ENCODE measurements at regions not wholly inside any gene's neighbourhood (a gene's known extent, or its start where the extent isn't known, plus 50 kb on each side); places are given as distances from the start of the nearest gene placed in this dataset.

DNA sequence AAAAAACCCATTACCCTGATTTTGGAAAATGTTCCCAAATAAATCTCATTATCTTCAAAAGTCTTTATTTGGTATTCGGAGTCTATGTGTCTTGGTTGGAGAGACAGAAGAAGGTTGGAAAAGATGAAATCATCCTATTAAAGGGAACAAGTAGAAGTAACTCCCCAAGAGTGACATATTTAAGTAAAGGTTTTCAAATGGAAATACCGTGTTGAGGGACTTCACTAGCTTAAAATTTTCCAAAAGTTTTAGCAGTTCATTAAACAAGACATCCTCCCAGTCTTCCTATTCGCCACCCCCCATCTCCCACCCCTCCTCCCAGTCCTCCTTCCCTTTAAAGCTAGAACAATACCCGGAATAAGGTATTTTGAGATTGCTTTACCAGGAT is 62.7 kb upstream of the CCDC160 start:
- Histone ChIP-seq H3K36me3 (ENCODE audit: insufficient read depth, low read length) (peaks cover 28% of the 10 kb centered on the region), H3K9ac (ENCODE audit: low read depth, low read length) (peak overlapping the region; percentile 100; the same call in 1 of the 2 replicates), H3K9me3 (ENCODE audit: insufficient read depth, low read depth, low read length) (no peaks in the 10 kb centered on the region), H3K27ac (ENCODE audit: low read depth, low read length) (peak overlapping the region; percentile 100), H3K4me1 (ENCODE audit: insufficient read depth, low read length) (peaks cover 51% of the 10 kb centered on the region), H3K27me3 (ENCODE audit: insufficient read depth, low read length) (no peaks in the 10 kb centered on the region), H3K4me3 (ENCODE audit: low read length) (peak overlapping the region; percentile 98)
- 0% methylated on average over 1 of the region's 4 CpGs for WGBS

DNA sequence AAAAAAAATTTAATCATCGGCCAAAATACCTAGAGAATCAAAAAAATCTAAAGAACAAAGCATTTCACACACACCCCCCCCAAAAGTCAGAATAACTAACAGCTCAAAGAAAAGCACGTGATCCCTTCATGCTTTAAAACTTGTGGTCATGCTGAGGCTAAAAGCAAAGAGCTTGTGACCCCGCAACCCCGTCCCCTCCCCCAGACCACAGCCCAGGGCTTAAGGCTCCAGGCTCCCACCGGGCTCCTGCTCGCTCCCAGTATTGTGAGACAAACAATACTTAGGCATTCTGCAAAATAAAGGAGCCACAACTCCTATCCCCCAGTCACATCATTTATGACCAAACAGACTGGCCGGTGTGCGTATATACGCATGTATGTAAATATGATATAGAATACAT is 62.1 kb upstream of the CCDC160 start:
- peak overlapping the region; percentile 100 for H3K27ac ChIP-seq (ENCODE audit: low read depth, low read length)
- peaks cover 57% of the 10 kb centered on the region for H3K4me1 ChIP-seq (ENCODE audit: insufficient read depth, low read length)
- no peaks in the 10 kb centered on the region for H3K9me3 ChIP-seq (ENCODE audit: insufficient read depth, low read depth, low read length)
- peak overlapping the region; percentile 98 for H3K4me3 ChIP-seq (ENCODE audit: low read length)
- peaks cover 22% of the 10 kb centered on the region for H3K36me3 ChIP-seq (ENCODE audit: insufficient read depth, low read length)
- H3K27me3 ChIP-seq (ENCODE audit: insufficient read depth, low read length) = no peaks in the 10 kb centered on the region
- peak overlapping the region; percentile 100 for H3K9ac ChIP-seq (ENCODE audit: low read depth, low read length)
- 0% methylated on average over 6 of the region's 9 CpGs for WGBS

DNA sequence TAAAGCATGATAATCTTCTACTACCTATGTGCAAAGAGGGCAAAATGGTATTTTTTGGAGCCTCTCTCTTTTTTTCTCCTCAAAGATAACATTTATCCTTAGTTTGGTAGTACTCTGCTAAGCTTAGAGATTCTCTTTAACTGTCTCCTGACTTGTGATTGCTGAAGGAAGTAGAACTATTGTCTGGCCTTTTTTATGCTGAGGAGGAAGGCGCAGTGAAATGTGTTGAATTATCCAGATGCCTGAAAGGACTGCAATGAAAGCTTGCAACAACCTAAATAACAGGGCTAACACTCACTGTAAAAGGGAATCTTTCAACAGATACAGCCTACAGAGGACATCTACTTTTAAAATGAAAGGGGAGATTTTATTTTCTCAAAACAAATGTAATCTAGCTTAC is 59.5 kb upstream of the CCDC160 start:
- H3K4me3 ChIP-seq (ENCODE audit: low read length) = peak overlapping the region; percentile 22
- H3K4me1 ChIP-seq (ENCODE audit: insufficient read depth, low read length) = peaks cover 70% of the 10 kb centered on the region
- H3K9ac ChIP-seq (ENCODE audit: low read depth, low read length) = no peak overlapping the region; the same call in 1 of the 2 replicates
- WGBS = 20% methylated on average over 1 of the region's 1 CpG
- no peaks in the 10 kb centered on the region for H3K9me3 ChIP-seq (ENCODE audit: insufficient read depth, low read depth, low read length)
- peaks cover 4% of the 10 kb centered on the region; the same call in 1 of the 2 replicates for H3K36me3 ChIP-seq (ENCODE audit: insufficient read depth, low read length)
- H3K27me3 ChIP-seq (ENCODE audit: insufficient read depth, low read length) = no peaks in the 10 kb centered on the region
- H3K27ac ChIP-seq (ENCODE audit: low read depth, low read length) = peak overlapping the region; percentile 86

DNA sequence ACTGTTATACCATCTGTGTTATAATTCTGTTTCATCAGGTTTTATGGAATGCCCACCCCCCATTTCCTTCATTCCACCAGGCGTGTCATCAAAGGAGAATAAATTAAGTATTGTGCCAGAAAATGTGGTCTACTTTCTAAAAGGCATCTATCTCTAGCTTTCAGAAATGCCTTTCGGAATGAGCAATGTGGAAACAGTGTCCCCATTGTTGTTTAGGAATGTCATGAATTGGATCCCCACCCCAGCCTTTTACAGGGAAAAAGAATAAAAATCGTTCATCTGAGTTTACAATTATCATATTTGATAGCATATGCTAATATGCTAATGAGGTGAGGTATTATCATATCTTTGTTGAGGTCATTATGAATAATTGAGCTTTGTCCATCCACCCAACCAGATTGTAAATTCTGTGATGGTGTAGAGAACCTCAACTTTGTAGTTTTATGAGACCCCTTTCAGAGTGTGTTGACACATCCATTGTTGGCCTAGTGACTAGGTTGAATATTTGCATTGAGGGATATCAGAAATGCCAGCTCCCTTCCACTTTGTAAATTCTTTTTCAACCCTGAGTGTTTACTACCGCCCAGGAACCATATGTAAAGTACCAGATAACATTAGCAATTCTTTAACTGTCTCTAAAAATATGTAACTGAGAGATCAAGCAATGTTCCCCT is 56.2 kb upstream of the CCDC160 start:
- Histone ChIP-seq H3K36me3 (ENCODE audit: insufficient read depth, low read length) (no peaks in the 10 kb centered on the region), H3K4me1 (ENCODE audit: insufficient read depth, low read length) (peaks cover 63% of the 10 kb centered on the region), H3K27ac (ENCODE audit: low read depth, low read length) (peak overlapping the region; percentile 88), H3K9me3 (ENCODE audit: insufficient read depth, low read depth, low read length) (no peaks in the 10 kb centered on the region), H3K9ac (ENCODE audit: low read depth, low read length) (peak overlapping the region; percentile 32; the same call in 1 of the 2 replicates), H3K4me3 (ENCODE audit: low read length) (peak overlapping the region; percentile 15; the same call in 1 of the 2 replicates), H3K27me3 (ENCODE audit: insufficient read depth, low read length) (no peaks in the 10 kb centered on the region)
- 67% methylated on average over 1 of the region's 4 CpGs for WGBS

DNA sequence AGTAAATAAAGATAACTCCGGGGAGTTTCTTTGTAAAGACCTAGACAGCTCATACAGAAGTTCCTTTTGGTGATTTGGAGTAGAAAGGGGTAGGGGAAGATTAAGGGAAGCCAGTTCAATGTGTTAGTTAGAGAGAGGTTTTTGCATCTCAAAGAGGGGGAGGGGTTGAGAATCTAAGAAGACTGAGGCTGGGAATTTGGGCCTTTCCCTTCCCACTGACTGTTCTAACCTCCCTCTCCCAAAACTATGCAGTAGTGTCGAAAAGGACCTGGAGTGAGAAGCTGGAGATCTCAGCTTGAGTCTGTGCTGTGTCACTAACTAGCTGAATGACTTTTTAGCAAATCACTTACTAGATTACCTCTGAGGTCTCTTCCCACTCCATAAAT is 55.7 kb upstream of the CCDC160 start:
- Histone ChIP-seq H3K4me3 (ENCODE audit: low read length) (peak overlapping the region; percentile 15; the same call in 1 of the 2 replicates), H3K27ac (ENCODE audit: low read depth, low read length) (peak overlapping the region; percentile 88), H3K4me1 (ENCODE audit: insufficient read depth, low read length) (peaks cover 63% of the 10 kb centered on the region), H3K9ac (ENCODE audit: low read depth, low read length) (peak overlapping the region; percentile 32; the same call in 1 of the 2 replicates), H3K27me3 (ENCODE audit: insufficient read depth, low read length) (no peaks in the 10 kb centered on the region), H3K36me3 (ENCODE audit: insufficient read depth, low read length) (no peaks in the 10 kb centered on the region), H3K9me3 (ENCODE audit: insufficient read depth, low read depth, low read length) (no peaks in the 10 kb centered on the region)
- WGBS = 0% methylated on average over 2 of the region's 2 CpGs

DNA sequence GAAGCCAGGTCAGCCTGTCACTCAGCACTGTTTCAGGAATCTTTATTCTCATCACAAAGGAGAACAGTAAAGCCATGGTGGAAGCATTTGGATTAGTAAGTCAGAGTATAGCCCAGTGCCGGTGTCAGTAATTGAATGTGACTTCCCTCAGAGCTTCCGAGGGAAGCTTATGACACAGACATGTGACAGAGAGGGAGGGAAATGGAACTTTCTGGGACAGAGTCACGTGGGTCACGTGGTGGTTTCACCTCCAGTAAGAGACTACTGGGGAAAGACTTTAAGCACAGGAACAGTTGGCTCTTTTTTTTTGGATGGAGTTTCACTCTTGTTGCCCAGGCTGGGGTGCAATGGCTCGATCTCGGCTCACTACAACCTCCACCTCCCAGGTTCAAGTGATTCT is 53.3 kb upstream of the CCDC160 start:
- H3K9me3 ChIP-seq (ENCODE audit: insufficient read depth, low read depth, low read length) = no peaks in the 10 kb centered on the region
- H3K27ac ChIP-seq (ENCODE audit: low read depth, low read length) = no peak overlapping the region
- H3K4me1 ChIP-seq (ENCODE audit: insufficient read depth, low read length) = peaks cover 58% of the 10 kb centered on the region
- no peak overlapping the region for H3K9ac ChIP-seq (ENCODE audit: low read depth, low read length)
- WGBS = 89% methylated on average over 6 of the region's 6 CpGs
- H3K36me3 ChIP-seq (ENCODE audit: insufficient read depth, low read length) = no peaks in the 10 kb centered on the region
- no peaks in the 10 kb centered on the region for H3K27me3 ChIP-seq (ENCODE audit: insufficient read depth, low read length)
- no peak overlapping the region for H3K4me3 ChIP-seq (ENCODE audit: low read length)

DNA sequence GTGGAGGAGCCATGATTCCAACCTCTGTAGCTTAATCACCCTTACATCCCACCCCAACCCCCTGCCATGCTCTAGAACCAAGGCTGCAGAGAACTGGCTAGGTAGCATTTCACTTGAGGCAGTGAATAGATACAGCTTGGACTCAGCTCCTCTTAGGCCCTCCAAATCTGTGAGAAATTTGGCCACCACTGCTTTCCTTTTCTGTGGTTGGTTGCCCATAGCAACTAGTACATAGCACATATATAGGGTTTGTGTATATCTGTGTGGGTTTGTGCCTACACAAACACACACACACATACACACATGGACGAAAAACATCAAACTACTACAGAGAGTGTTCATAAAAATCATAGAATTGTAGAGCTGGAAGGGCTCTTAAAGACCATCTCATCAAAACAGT is 52.0 kb upstream of the CCDC160 start:
- no peaks in the 10 kb centered on the region for H3K27me3 ChIP-seq (ENCODE audit: insufficient read depth, low read length)
- no peak overlapping the region for H3K27ac ChIP-seq (ENCODE audit: low read depth, low read length)
- no peaks in the 10 kb centered on the region for H3K9me3 ChIP-seq (ENCODE audit: insufficient read depth, low read depth, low read length)
- H3K4me3 ChIP-seq (ENCODE audit: low read length) = no peak overlapping the region
- H3K4me1 ChIP-seq (ENCODE audit: insufficient read depth, low read length) = peaks cover 45% of the 10 kb centered on the region
- H3K36me3 ChIP-seq (ENCODE audit: insufficient read depth, low read length) = no peaks in the 10 kb centered on the region
- no peak overlapping the region for H3K9ac ChIP-seq (ENCODE audit: low read depth, low read length)
- no CpG with 5 or more reads among the region's 1 CpG for WGBS

DNA sequence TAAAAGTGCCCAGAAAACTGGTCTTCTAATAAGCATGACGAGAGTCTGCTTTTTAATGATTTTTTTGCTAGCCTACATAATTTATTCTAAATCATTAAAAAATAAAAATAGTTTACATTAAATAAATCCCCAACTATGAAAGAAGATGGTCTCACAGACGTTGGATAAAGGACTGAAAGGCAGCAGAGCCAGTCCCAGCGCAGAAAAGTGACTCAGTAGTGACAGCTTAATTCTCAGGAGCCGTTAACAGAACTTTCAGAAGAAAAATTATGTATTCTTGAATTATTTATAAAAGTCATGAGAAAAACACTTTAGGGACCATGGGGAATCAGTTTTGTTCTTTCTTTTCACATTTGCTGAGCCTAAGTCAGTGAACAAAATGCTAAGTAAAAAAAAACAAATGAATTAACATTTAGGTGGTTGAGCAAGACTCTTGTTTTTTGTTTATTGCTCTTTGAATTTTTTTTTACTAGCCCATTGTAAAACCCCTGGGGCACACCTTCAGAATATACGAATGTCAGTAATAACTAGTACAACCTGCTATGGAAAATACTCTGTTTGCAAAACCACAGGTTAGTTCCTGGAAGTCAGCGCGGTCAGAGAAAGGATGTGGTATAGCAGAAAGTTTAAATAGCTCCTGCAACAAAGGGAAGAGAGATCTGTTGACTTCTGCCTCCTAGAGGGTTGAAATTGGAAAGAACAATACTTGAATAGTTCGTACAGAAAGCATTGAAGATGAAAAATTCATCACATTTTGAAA is 50.4 kb upstream of the CCDC160 start:
- H3K4me3 ChIP-seq (ENCODE audit: low read length) = no peak overlapping the region
- H3K9me3 ChIP-seq (ENCODE audit: insufficient read depth, low read depth, low read length) = no peaks in the 10 kb centered on the region
- no peaks in the 10 kb centered on the region for H3K36me3 ChIP-seq (ENCODE audit: insufficient read depth, low read length)
- H3K27ac ChIP-seq (ENCODE audit: low read depth, low read length) = no peak overlapping the region
- no peak overlapping the region for H3K9ac ChIP-seq (ENCODE audit: low read depth, low read length)
- peaks cover 31% of the 10 kb centered on the region for H3K4me1 ChIP-seq (ENCODE audit: insufficient read depth, low read length)
- H3K27me3 ChIP-seq (ENCODE audit: insufficient read depth, low read length) = no peaks in the 10 kb centered on the region
- 33% methylated on average over 4 of the region's 8 CpGs for WGBS

All from HUES64 (cell line).